ENCODE measurements at regions not wholly inside any gene's neighbourhood (a gene's known extent, or its start where the extent isn't known, plus 50 kb on each side); places are given as distances from the start of the nearest gene placed in this dataset.
"Not testable (repeated sequence)": the region's sequence is repeated elsewhere in the genome, so short reads cannot be mapped to it uniquely, and the experiment has no call there.

GRCh38 chr20:52004715-52005114, 186.9 kb downstream of the ZFP64 start:
- DNase-seq, result no peak

- no peak for DNase-seq
Observed at GRCh38 chr20:52004018-52004417, 187.6 kb downstream of the ZFP64 start.

DNA sequence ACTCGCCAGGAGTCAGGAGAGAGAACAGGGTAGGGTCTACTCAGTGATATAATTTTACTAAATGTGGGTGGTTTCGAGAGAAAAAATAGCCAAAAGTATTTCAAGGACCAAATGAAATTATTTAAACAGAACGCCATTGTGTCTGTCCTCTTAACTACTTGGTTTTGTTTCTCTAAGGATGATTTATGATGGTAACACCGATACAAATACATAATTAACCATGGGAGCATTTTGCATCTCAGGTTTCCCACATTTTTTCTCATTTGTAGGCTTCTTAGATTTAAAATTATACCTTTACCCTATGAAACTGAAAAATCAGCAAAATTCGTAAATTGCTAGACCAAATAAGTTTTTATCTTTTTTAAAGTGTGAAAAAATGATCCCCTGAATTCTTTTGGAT, 188.2 kb downstream of the ZFP64 start:
- DNase-seq, result no peak

DNA sequence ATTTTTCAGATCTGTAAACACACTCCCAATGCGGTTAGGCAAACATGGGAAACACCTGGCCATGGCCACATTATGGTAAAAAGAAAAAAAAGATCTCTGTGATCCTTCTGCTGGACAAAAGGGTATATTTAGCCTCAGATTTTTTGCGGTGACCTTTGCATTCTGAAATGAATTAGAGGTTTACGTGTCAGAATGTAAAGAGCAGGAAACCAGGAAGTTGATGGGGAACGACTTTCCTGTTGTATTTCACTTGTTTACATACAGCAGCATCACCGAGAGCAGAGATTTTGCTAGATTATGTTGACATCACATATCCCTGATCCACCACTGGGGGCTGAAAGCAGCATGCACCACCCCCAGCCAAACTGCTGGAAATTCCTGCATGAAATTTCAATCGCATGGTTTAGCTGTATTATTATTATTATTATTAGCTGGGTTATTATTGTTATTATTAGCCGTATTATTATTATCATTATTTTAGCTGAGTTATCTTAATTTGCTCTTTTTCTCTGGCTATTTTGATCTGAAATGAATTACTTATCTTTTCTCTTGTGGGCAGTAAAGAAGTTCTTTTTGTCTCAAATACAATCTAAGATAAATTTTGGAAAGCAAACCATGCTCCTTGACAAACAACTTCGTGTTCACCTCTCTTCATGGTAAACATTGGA, 189.4 kb downstream of the ZFP64 start:
- no peak for DNase-seq

GRCh38 chr20:51997281-51997936, 194.2 kb downstream of the ZFP64 start:
- DNase-seq, result not testable (repeated sequence)

GRCh38 chr20:51995551-51995951, 193.2 kb upstream of the SALL4 start:
- DNase-seq, result no peak

DNA sequence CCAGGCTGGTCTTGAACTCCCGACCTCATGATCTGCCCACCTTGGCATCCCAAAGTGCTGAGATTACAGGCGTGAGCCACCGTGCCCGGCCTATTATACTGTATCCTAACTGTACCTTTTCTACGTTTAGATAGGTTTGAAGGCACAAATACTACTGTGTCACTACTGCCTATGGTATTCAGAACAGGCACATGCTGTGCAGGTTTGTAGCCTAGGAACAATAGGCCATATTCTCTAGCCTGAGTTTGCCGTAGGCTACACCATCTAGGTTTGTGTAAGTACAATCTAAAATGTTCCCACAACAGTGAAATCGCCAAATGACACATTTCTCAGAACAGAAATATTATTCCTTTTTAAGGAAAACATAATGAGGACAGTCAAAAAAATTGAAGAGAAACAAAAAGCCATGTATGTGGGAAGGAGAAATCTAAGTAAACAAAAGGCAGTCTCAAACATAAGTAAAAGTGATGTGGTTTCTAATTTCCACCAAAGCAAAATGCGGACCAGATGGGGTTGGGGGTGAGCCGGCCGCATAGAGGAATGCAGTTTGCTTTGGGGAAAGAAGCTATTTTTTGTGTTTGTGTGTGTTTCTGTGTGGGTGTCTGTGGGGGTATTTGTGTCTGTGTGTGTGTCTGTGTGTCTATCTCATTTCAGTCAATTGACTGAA, 192.6 kb upstream of the SALL4 start:
- no peak for DNase-seq

DNA sequence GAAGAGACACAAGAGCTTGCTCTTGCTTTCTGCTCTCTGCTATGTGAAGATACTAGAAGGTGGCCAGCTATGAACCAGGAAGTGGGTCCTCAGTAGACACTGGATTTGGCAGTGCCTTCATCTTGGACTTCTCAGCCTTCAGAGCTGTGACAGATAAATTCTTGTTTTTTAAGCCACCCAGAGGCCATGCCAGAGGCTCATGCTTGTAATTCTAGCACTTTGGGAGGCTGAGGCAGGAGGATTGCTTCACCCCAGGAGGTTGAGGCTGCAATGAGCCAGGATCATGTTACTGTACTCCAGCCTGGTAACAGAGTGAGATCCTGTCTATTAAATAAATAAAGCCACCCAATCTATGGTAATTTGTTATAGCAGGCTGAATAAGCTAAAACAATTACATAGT, 185.5 kb upstream of the SALL4 start:
- DNase-seq, result no peak

DNA sequence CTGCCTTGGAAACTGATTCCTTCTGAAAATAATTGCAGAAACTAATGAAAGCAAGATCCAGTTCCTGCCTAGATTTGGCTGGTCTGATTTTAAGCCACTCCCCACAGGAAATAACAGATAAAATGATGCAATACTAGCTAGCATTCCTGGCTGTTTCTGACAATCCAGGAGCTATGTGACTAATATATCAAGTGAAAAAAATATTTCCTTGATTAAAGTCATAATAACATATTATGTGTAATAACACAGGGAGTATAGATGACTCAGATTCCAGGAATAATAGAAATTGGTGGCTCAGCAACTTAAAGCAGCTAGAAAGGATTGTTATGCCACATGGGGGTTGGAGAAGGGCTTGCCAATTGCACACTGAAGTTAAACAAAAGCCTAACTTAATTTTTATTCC, 182.7 kb upstream of the SALL4 start:
- no peak for DNase-seq

DNA sequence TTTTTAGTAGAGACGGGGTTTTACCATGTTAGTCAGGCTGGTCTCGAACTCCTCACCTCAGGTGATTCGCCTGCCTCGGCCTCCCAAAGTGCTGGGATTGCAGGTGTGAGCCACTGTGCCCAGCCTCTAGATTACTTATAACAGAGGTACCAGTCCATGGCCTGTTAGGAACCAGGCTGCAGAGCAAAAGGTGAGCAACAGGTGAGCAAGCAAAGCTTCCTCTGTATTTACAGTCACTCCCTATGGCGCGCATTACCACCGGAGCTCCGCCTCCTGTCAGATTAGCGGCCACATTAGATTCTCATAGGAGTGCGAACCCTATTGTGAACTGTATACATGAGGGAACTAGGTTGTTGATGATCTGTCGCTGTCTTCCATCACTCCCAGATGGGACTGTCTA, 178.0 kb upstream of the SALL4 start:
- DNase-seq, result no peak

GRCh38 chr20:51979226-51979625, 176.9 kb upstream of the SALL4 start:
- no peak for DNase-seq

GRCh38 chr20:51978070-51978501, 175.8 kb upstream of the SALL4 start:
- no peak for DNase-seq

GRCh38 chr20:51972056-51972455, 169.7 kb upstream of the SALL4 start:
- DNase-seq, result no peak

DNA sequence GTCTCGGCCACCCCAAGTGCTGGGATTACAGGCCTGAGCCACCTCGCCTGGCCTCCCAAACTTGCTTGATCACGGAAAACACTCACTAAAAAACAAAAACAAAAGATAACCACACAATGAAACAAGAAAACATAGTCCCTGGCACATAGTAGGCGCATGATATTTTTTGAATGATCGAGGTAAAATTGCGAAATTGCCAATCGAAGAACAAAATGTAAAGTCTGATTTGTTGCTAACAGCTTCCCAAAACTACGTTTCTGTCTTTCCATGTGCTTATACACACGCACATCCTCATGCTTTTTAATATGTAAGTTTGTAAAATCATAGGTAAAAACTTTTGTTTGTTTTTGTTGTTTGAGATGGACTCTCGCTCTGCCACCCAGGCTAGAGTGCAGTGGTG, 168.5 kb upstream of the SALL4 start:
- DNase-seq, result no peak

- no peak for DNase-seq
Observed at GRCh38 chr20:51969191-51969590, 166.9 kb upstream of the SALL4 start.

DNA sequence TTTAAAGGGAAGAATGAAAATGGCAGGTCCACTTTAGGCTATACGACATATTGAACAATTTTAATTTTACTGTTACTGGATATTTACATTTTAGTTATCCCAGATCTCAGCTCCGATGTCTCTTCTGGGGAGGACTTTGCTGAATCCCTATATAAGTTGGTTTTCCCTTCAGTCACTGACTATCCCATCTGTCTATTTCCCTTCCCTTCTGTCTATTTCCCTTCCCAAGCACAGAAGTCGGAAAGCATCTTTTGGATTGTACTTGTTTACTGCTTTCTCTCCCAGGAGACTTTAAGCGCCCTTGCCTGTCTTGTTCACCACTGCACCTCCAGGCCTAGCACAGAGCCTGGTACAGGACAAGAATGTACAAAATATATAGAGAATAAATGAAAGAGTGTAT, 165.8 kb upstream of the SALL4 start:
- no peak for DNase-seq

DNA sequence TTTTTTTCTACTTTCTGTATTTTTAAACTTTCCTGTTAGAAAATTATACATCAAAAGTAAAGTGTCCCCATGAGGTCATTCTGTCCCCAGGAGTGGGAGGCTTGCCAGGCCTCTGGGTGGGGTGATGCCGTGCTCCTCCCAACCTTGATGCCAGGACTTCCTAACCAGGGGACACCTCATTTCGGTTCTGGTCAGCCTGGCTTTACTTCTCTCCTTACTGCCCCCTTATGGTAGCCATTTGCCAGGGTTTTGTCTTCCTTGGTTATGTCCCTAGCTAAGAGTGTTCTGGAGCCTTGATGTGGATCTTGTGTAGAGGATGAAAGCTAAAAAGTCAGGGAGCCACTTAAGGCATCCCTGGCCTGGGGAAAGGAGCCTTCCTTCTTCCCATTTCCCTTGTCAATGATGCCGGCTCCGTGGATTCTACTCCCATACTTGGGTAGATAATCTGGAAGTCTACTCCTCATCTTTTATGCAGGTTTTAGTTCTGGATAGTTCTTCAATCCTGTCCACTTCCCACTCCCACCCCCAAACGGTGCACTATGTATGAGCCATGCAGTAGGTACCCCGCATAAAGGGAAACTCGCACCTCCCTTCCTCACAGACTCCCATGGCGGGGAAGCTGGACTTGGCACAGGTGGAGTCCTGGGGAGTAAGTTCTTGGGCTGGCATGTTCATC, 164.1 kb upstream of the SALL4 start:
- DNase-seq, result no peak

- DNase-seq, result no peak
Observed at GRCh38 chr20:51961964-51962761, 159.8 kb upstream of the SALL4 start.

GRCh38 chr20:51960047-51960675, 157.8 kb upstream of the SALL4 start:
- DNase-seq, result no peak

GRCh38 chr20:51959066-51959542, 156.8 kb upstream of the SALL4 start:
- no peak for DNase-seq

GRCh38 chr20:51958099-51959065, 156.1 kb upstream of the SALL4 start:
- no peak for DNase-seq

All from stimulated activated CD4-positive, alpha-beta T cell treated with anti-CD3 and anti-CD28 coated beads, Interleukin-4, amount 100 ng/mL, for 4 hours (primary cell).